OCI-LY1 (cell line): ENCODE measurements at regions not wholly inside any gene's neighbourhood (a gene's known extent, or its start where the extent isn't known, plus 50 kb on each side); places are given as distances from the start of the nearest gene placed in this dataset.

Experiments
- CTCF ChIP-seq: fragments of 200-600 bp; sonication (generic), shearing (Covaris generic); IDR thresholded peaks from 2 replicates; pipeline ENCODE4 v1.5.1; 2017; ENCODE audit warnings: mild to moderate bottlenecking, antibody characterized with exemption, low read length, moderate library complexity, mixed read lengths
- EZH2 ChIP-seq: fragments of 200-600 bp; sonication (generic), shearing (Covaris generic); IDR thresholded peaks from 2 replicates; pipeline ENCODE4 v1.8.0; 2017; ENCODE audit warnings: borderline replicate concordance, mixed run types, mild to moderate bottlenecking, antibody characterized with exemption, low read length, moderate library complexity, mixed read lengths

GRCh38 chr2:7954234-7954633, 727.6 kb upstream of the ID2 start:
- TF ChIP-seq CTCF = no peak
- no peak for TF ChIP-seq EZH2
